DOHH2 (cell line): ENCODE measurements at regions not wholly inside any gene's neighbourhood (a gene's known extent, or its start where the extent isn't known, plus 50 kb on each side); places are given as distances from the start of the nearest gene placed in this dataset.

Experiments
- EZH2phosphoT487 ChIP-seq: fragments of 200-600 bp; sonication (generic); IDR thresholded peaks from 2 replicates; pipeline ENCODE4 v1.6.1; 2017; ENCODE audit warnings: borderline replicate concordance, mild to moderate bottlenecking, antibody characterized with exemption, low read length, moderate library complexity, mixed read lengths
- TF ChIP-seq, protein P1 (sequence below): fragments of 200-600 bp; sonication (generic); IDR thresholded peaks from one replicate; pipeline ENCODE4 v1.5.1; 2014; ENCODE audit warnings: antibody characterized with exemption, mild to moderate bottlenecking, low read depth, low read length; ENCODE audit not compliant: poor library complexity, severe bottlenecking

DNA sequence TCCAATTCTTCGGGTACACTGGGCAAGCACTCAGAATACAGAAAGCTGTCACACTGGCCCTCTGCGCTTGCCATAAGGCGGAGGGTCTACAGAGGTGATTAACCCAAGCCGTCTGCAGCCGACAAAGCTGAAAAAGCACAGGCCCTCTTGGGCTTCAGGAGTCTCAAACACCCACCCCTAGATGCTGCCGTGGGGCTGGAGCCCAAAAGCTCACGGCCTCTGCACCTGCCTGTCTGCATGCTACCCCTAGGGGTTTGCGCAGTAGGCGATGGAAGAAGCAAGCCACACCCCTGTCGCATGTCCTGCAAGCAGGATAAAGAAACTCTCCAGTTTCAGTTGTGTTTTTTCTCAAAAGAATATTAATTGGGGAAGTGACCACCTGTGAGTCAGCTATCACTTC lies 118.8 kb upstream of the PLEKHA5 start:
- TF ChIP-seq, protein P1, sequence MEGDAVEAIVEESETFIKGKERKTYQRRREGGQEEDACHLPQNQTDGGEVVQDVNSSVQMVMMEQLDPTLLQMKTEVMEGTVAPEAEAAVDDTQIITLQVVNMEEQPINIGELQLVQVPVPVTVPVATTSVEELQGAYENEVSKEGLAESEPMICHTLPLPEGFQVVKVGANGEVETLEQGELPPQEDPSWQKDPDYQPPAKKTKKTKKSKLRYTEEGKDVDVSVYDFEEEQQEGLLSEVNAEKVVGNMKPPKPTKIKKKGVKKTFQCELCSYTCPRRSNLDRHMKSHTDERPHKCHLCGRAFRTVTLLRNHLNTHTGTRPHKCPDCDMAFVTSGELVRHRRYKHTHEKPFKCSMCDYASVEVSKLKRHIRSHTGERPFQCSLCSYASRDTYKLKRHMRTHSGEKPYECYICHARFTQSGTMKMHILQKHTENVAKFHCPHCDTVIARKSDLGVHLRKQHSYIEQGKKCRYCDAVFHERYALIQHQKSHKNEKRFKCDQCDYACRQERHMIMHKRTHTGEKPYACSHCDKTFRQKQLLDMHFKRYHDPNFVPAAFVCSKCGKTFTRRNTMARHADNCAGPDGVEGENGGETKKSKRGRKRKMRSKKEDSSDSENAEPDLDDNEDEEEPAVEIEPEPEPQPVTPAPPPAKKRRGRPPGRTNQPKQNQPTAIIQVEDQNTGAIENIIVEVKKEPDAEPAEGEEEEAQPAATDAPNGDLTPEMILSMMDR, result no peak
- TF ChIP-seq EZH2phosphoT487, result no peak
